ENCODE measurements at regions not wholly inside any gene's neighbourhood (a gene's known extent, or its start where the extent isn't known, plus 50 kb on each side); places are given as distances from the start of the nearest gene placed in this dataset.

- no peak for DNase-seq
Measured at GRCh38 chr2:106041150-106041549, 153.0 kb downstream of the UXS1 start.

GRCh38 chr2:106039634-106040315 lies 154.3 kb downstream of the UXS1 start:
- DNase-seq = no peak

- DNase-seq = no peak
Measured at GRCh38 chr2:106038601-106039375, 155.3 kb downstream of the UXS1 start.

- no peak for DNase-seq
Measured at GRCh38 chr2:106037932-106038331, 156.2 kb downstream of the UXS1 start.

GRCh38 chr2:106037262-106037661 lies 156.8 kb downstream of the UXS1 start:
- no peak for DNase-seq

GRCh38 chr2:106034325-106034724 lies 159.8 kb downstream of the UXS1 start:
- no peak for DNase-seq

GRCh38 chr2:106032676-106033075 lies 161.4 kb downstream of the UXS1 start:
- no peak for DNase-seq

- peak; percentile 88 for DNase-seq
Measured at GRCh38 chr2:106030287-106031268, 163.5 kb downstream of the UXS1 start.

- DNase-seq = no peak
Measured at GRCh38 chr2:106028192-106028591, 165.9 kb downstream of the UXS1 start.

- no peak for DNase-seq
Measured at GRCh38 chr2:106026271-106027190, 167.6 kb downstream of the UXS1 start.

- DNase-seq = no peak
Measured at GRCh38 chr2:106025796-106026195, 168.3 kb downstream of the UXS1 start.

- DNase-seq = no peak
Measured at GRCh38 chr2:106021662-106022028, 172.5 kb downstream of the UXS1 start.

GRCh38 chr2:106020821-106021661 lies 173.1 kb downstream of the UXS1 start:
- DNase-seq = peak; percentile 41

GRCh38 chr2:106020032-106020431 lies 174.1 kb downstream of the UXS1 start:
- DNase-seq = peak; percentile 66

- no peak for DNase-seq
Measured at GRCh38 chr2:106018141-106018540, 176.0 kb downstream of the UXS1 start.

GRCh38 chr2:106012591-106013347 lies 181.3 kb downstream of the UXS1 start:
- no peak for DNase-seq

- no peak for DNase-seq
Measured at GRCh38 chr2:106012001-106012590, 182.0 kb downstream of the UXS1 start.

- DNase-seq = peak; percentile 59
Measured at GRCh38 chr2:106011380-106011779, 182.7 kb downstream of the UXS1 start.

- DNase-seq = no peak
Measured at GRCh38 chr2:106010818-106011355, 183.2 kb downstream of the UXS1 start.
